ENCODE measurements at regions not wholly inside any gene's neighbourhood (a gene's known extent, or its start where the extent isn't known, plus 50 kb on each side); places are given as distances from the start of the nearest gene placed in this dataset.

GRCh38 chr7:106589198-106589879 lies 71.6 kb downstream of the CCDC71L start:
- no peaks in the 10 kb centered on the region for H3K9me3 ChIP-seq

GRCh38 chr7:106588422-106589197 lies 72.3 kb downstream of the CCDC71L start:
- TF ChIP-seq CTCF (IDR thresholded peaks at IDR 0.05), result no peak

More at GRCh38 chr7:106589198-106589879, 71.6 kb downstream of the CCDC71L start:
- DNase-seq (ENCODE audit: low spot score), result no peak
- Histone ChIP-seq H3K27me3 (no peaks in the 10 kb centered on the region), H3K4me3 (no peak overlapping the region), H3K4me1 (no peaks in the 10 kb centered on the region), H3K36me3 (no peaks in the 10 kb centered on the region), H3K27ac (no peak overlapping the region)
- no peak for TF ChIP-seq CTCF (IDR thresholded peaks at IDR 0.05)

GRCh38 chr7:106584914-106585759 lies 75.8 kb downstream of the CCDC71L start:
- DNase-seq (ENCODE audit: low spot score), result no peak
- Histone ChIP-seq H3K36me3 (no peaks in the 10 kb centered on the region), H3K9me3 (no peaks in the 10 kb centered on the region), H3K4me1 (no peaks in the 10 kb centered on the region), H3K4me3 (no peak overlapping the region), H3K27ac (no peak overlapping the region), H3K27me3 (no peaks in the 10 kb centered on the region)
- TF ChIP-seq CTCF (IDR thresholded peaks at IDR 0.05), result no peak

More at GRCh38 chr7:106588422-106589197, 72.3 kb downstream of the CCDC71L start:
- no peak overlapping the region for H3K27ac ChIP-seq
- no peaks in the 10 kb centered on the region for H3K4me1 ChIP-seq
- H3K4me3 ChIP-seq, result no peak overlapping the region
- no peak for DNase-seq (ENCODE audit: low spot score)
- H3K9me3 ChIP-seq, result no peaks in the 10 kb centered on the region
- no peaks in the 10 kb centered on the region for H3K27me3 ChIP-seq
- H3K36me3 ChIP-seq, result no peaks in the 10 kb centered on the region

- no peak for DNase-seq (ENCODE audit: low spot score)
- Histone ChIP-seq H3K9me3 (no peaks in the 10 kb centered on the region), H3K27ac (no peak overlapping the region), H3K4me1 (no peaks in the 10 kb centered on the region), H3K27me3 (no peaks in the 10 kb centered on the region), H3K36me3 (no peaks in the 10 kb centered on the region), H3K4me3 (no peak overlapping the region)
- TF ChIP-seq CTCF (IDR thresholded peaks at IDR 0.05), result no peak
These were observed 77.0 kb downstream of the CCDC71L start for GRCh38 chr7:106583706-106584690.

GRCh38 chr7:106583100-106583499 lies 77.9 kb downstream of the CCDC71L start:
- H3K27me3 ChIP-seq, result no peaks in the 10 kb centered on the region

More at GRCh38 chr7:106583100-106583499, 77.9 kb downstream of the CCDC71L start:
- Histone ChIP-seq H3K4me3 (no peak overlapping the region), H3K9me3 (no peaks in the 10 kb centered on the region), H3K4me1 (no peaks in the 10 kb centered on the region), H3K36me3 (no peaks in the 10 kb centered on the region), H3K27ac (no peak overlapping the region)
- TF ChIP-seq CTCF (IDR thresholded peaks at IDR 0.05), result no peak
- DNase-seq (ENCODE audit: low spot score), result no peak
